MG63 (cell line): ENCODE measurements at regions not wholly inside any gene's neighbourhood (a gene's known extent, or its start where the extent isn't known, plus 50 kb on each side); places are given as distances from the start of the nearest gene placed in this dataset.
"Not testable (repeated sequence)": the region's sequence is repeated elsewhere in the genome, so short reads cannot be mapped to it uniquely, and the experiment has no call there.

ENCODE experiments used
- DNase-seq: peaks from one replicate; pipeline ENCODE4 v3.0.0-alpha.2; 2020
- H3K27me3 ChIP-seq: fragments of 250-450 bp; sonication (Bioruptor Pico); 2 replicates; pipeline ENCODE4 v1.5.1; 2020; ENCODE audit warnings: mild to moderate bottlenecking, moderate library complexity
- H3K36me3 ChIP-seq: fragments of 250-450 bp; sonication (Bioruptor Pico); 2 replicates; pipeline ENCODE4 v1.5.1; 2020; ENCODE audit warnings: mild to moderate bottlenecking, moderate library complexity
- H3K4me3 ChIP-seq: fragments of 250-450 bp; sonication (Bioruptor Pico); 2 replicates; pipeline ENCODE4 v1.5.1; 2020; ENCODE audit warnings: mild to moderate bottlenecking, moderate library complexity
- H3K9me3 ChIP-seq: fragments of 250-450 bp; sonication (Bioruptor Pico); 2 replicates; pipeline ENCODE4 v1.5.1; 2020; ENCODE audit warnings: mild to moderate bottlenecking, moderate library complexity

DNA sequence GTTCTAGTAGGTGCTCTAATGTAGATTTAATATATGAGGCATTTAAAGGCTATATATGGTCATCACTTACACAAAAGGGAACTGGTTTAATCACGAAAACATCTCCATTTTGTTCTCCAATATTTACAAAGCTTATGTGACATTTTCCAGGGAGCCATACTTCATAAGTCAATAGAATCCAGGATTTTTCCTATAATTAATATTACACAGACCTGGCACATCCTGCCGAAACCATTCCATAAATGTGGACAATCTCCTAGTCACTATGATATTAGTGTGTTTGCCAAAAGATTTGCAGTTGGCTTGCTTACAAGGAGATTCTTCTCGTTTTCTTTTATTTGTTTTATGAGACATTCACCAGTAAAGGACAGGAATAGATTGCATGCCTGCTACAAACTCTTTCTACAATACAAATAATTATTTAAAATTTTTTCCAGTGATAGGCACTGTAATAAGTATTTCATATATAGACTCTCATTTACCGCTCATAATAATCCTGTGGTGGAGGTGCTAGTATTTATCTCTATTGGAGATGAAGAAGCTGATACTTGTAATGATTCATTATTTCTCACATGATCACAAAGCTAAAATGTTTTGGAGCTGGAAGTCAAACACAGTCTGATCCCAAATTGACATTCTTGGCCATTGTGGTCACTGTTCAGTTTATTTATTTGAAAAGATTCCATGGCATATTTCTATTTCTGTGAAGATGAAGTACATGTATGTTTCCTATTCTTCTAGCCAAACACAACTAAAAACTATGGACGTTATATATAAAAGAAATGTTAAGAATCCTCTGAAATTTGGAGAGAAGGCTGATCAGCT is 597.0 kb downstream of the HTR1B start:
- no peaks in the 10 kb centered on the region for H3K36me3 ChIP-seq
- H3K4me3 ChIP-seq: no peak overlapping the region
- DNase-seq: no peak
- H3K9me3 ChIP-seq: 0 out of 2 replicates have a peak, but pooled peaks cover 2% of the 10 kb centered on the region
- no peaks in the 10 kb centered on the region for H3K27me3 ChIP-seq

DNA sequence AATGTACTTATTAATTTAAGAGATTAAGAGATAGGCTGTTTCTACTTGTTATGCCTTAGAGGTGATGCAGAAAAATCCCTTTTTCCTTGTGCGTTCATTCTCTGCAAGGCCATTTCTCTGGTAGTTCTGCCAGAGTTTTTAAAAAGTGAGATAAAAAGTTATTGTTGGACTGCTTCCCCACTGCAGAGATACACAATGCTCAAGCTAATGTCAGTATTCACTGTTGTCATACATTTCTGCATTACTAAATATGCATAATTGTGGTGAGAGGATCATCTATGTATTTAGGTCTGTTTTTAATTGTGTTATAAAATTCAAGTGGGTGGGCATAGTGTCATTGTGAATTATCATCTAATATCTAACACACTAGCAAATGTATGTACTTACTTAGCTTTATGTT is 600.4 kb downstream of the HTR1B start:
- no peak for DNase-seq
- no peak overlapping the region for H3K4me3 ChIP-seq
- no peaks in the 10 kb centered on the region for H3K36me3 ChIP-seq
- no peaks in the 10 kb centered on the region for H3K9me3 ChIP-seq
- no peaks in the 10 kb centered on the region for H3K27me3 ChIP-seq

DNA sequence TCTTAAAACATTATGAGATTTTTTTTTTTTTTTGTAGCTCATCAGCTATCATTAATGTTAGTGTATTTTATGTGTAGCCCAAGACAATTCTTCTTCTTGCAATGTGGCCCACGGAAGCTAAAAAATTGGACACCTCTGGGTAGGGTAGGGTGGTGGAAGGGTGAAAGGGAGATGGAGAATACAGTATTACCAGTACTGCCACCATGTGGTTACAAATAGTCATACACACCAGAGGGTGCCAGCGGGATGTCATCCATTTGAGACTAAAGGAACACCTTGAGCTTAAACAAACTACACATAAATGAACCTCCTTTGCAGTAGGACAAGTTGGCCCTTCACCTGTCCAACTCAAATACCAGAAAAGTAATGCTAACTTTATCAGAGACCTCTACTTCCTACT is 601.9 kb downstream of the HTR1B start:
- Histone ChIP-seq H3K27me3 (no peaks in the 10 kb centered on the region), H3K4me3 (no peak overlapping the region), H3K36me3 (no peaks in the 10 kb centered on the region), H3K9me3 (no peaks in the 10 kb centered on the region)
- no peak for DNase-seq

DNA sequence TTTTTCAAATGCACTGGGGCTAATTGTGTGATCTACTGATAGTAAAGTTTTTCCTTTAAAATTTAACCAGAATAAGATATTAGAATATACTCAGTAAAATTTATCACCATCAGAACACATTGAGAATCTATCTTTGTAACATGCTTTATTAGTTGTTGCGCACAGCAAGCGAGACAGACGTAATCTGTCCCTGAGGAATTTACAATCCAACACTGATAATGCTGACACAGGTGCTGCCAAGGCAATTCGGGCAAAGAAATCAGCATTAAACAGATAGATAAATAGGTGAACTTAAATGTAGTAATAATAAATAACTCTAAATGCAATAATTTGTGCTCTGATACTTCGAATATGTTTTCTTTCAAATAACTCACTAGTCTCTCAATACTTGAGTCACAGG is 607.2 kb downstream of the HTR1B start:
- H3K4me3 ChIP-seq: no peak overlapping the region
- H3K27me3 ChIP-seq: no peaks in the 10 kb centered on the region
- H3K9me3 ChIP-seq: no peaks in the 10 kb centered on the region
- no peak for DNase-seq
- no peaks in the 10 kb centered on the region for H3K36me3 ChIP-seq

DNA sequence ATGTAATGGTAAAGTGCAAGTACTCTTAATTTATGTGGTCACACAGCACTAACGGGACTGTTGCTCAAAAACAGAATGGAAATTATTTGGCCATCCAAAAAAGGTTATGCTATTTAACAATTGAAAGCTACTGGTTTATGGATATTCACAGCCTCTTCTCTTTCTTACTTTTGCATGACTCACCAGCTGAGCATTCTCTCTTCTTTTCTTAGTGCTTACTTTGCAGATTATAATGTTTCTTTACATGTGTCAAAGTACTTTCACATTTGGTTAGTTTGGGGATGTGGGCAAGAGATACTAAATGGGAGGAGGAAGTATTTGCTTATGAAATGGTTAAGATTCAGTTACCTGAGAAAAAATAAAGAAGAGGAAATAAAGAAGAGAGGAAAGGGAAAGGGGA is 610.5 kb downstream of the HTR1B start:
- no peaks in the 10 kb centered on the region for H3K36me3 ChIP-seq
- H3K4me3 ChIP-seq: no peak overlapping the region; the same call in 1 of the 2 replicates
- no peaks in the 10 kb centered on the region for H3K27me3 ChIP-seq
- DNase-seq: no peak
- no peaks in the 10 kb centered on the region for H3K9me3 ChIP-seq

DNA sequence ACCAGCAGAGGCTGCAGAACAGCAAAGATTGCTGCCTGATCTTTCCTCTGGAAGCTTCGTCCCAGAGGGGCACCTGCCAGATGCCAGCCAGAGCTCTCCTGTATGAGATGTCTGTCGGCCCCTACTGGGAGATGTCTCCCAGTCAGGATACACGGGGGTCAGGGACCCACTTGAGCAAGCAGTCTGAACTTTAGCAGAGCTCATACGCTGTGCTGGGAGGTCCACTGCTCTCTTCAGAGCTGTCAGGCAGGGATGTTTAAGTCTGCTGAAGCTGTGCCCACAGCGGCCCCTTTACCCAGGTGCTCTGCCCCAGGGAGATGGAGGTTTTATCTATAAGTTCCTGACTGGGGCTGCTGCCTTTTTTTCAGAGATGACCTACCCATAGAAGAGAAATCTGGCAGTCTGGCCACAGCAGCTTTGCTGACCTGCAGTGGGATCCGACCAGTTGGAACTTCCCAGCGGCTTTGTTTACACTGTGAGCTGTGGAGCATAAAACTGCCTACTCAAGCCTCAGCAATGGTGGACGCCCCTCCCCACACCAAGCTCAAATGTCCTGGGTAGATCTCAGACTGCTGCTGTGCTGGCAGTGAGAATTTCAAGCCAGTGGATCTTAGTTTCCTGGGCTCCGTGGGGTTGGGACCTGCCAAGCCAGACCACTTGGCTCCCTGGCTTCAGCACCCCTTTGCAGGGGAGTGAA is 613.9 kb downstream of the HTR1B start:
- H3K9me3 ChIP-seq, H3K36me3 ChIP-seq, H3K4me3 ChIP-seq, H3K27me3 ChIP-seq: not testable (repeated sequence)
- peak; percentile 62 for DNase-seq

DNA sequence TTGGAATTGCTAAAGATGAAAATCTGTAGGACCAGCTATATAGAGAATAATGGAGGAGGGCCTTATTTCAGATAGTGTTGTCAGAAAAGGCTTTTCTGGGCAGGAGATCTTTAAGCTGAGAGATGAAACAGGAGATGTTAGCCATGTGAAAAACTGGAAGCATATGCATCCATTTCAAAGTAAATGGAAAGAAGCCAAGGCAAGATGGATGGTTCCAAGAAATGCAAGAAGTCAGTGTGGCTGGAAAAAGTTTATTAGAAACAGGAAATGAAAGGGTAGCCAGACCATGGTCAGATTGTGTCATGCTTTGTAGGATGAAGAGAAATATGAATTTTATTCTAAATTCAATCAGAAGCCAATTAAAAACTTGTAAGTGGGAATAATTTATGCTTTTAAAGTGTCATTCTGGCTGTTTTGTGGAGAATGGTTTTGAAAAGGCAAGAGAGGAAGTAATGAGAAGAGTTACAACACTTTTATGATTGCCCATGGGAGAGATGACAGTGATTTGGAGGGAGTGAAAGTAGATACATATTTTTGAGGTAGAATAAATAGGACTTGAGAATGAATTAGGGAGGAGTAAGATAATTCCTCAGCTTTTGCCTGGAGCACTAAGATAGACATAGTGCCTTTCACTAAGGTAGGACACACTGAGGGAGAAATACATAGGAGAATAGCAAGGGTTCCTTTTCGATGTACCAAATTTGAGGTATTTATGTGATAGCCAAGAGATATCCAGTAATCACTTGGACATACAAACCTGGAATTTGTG is 620.1 kb downstream of the HTR1B start:
- Histone ChIP-seq H3K4me3 (no peak overlapping the region), H3K27me3 (no peaks in the 10 kb centered on the region), H3K9me3 (no peaks in the 10 kb centered on the region), H3K36me3 (no peaks in the 10 kb centered on the region)
- DNase-seq: no peak

DNA sequence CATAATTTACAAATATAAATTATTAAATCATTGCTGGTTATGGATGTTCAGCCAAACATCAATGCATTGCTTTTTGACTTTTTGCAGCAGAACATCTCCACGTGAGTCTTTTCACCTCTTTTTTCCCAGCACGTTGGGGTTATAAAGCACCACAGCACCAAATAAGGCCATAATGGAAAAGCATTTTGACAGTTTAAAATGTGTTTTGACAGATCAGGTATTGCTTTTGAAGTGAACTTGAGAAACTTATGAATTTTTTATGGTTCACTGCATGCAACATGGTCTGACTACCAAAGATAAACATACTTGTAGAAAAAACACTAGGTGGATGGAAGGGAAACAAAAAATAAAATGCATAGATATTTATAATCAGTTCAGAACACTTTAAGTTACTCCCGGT is 622.4 kb downstream of the HTR1B start:
- no peak for DNase-seq
- H3K27me3 ChIP-seq: no peaks in the 10 kb centered on the region
- no peaks in the 10 kb centered on the region for H3K36me3 ChIP-seq
- no peak overlapping the region for H3K4me3 ChIP-seq
- H3K9me3 ChIP-seq: no peaks in the 10 kb centered on the region

DNA sequence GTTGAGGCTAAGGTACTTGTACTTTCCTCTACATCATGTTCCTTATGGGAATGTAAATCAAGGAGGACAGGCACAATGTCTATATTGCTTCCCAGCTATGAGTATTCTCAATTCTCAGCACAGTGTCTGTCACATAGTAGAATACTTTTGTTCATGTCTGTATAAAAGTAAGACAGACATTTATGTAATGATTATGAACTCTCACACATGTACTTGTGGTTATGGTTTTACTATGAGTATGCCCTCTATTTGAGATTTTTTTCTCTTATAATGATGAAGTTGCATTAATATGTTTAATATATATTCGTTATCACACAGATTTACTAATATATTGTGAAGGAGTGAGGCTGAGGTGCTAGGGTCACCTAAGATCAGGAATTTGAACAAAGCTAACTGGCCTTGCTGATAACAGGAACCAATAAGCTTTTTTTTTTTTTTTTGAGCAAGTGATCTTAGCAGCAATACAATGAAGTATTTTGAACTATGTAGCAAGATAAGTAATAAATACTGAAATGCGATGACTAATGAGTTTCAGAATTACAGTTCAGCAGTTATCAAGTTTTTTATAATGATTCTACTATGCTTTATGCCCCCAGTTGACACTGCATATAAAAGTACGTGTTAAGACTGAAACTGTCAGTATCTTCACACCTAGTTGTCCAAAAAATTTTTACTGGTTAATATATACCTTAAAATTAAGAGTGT is 623.1 kb downstream of the HTR1B start:
- no peak for DNase-seq
- Histone ChIP-seq H3K4me3 (no peak overlapping the region), H3K36me3 (no peaks in the 10 kb centered on the region), H3K27me3 (no peaks in the 10 kb centered on the region), H3K9me3 (no peaks in the 10 kb centered on the region)

DNA sequence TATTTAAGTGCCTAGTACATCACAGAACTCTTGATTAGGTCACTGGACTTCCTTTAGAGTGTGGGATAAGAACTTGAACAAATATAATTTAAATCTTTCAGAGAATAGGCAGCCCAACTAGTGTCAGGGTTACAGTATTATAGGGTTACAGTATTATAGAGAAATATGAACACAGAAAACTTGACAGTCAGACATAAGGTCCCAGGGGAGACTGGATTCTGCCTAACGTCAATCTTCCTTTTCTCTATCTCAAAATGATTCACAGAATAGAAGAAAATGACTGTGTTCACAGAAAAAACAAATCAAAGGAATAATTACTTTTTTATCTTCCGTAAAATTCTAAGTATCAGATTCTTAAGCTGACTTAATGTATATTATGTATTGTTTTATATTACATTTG is 623.8 kb downstream of the HTR1B start:
- DNase-seq: no peak
- H3K4me3 ChIP-seq: no peak overlapping the region
- H3K27me3 ChIP-seq: no peaks in the 10 kb centered on the region
- H3K9me3 ChIP-seq: no peaks in the 10 kb centered on the region
- no peaks in the 10 kb centered on the region for H3K36me3 ChIP-seq

DNA sequence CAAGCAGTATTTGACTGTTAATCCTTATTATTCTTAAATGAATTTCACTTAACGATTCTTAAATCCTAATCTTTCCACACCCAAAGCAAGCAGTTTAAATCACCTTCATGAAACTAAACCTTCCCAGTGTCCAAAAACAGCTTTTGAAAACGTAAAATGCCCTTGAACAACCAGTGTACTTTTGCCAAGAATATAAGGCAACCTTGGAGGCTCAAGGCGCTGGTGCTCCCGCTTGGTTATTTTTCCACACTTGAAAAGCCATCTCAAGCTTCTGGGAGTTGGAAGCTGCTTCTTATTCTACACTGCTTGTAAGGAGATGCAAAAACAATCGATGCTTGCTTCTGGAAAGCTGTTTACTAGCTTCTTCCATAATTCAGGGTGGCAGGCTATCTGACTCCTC is 625.7 kb downstream of the HTR1B start:
- Histone ChIP-seq H3K36me3 (no peaks in the 10 kb centered on the region), H3K27me3 (no peaks in the 10 kb centered on the region), H3K4me3 (no peak overlapping the region), H3K9me3 (no peaks in the 10 kb centered on the region)
- no peak for DNase-seq

DNA sequence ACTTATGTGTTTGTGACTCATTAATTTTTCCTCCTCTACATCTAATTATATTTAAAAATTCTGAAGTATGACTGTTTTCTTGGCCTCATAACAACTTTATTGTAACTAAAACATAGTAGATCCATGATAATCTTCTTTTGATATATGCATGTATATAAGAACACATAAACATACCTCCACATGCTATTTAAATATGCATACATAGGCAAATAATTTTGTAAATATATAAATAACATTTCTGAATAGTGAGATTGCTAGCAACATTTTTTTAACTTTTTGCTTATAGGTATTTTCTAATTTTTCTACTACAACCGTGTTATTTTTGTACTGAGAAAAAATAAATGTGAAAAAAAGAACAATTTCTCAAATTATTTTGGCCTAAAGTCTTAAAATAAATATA is 627.6 kb downstream of the HTR1B start:
- no peak overlapping the region for H3K4me3 ChIP-seq
- DNase-seq: no peak
- no peaks in the 10 kb centered on the region for H3K27me3 ChIP-seq
- no peaks in the 10 kb centered on the region for H3K36me3 ChIP-seq
- H3K9me3 ChIP-seq: no peaks in the 10 kb centered on the region

DNA sequence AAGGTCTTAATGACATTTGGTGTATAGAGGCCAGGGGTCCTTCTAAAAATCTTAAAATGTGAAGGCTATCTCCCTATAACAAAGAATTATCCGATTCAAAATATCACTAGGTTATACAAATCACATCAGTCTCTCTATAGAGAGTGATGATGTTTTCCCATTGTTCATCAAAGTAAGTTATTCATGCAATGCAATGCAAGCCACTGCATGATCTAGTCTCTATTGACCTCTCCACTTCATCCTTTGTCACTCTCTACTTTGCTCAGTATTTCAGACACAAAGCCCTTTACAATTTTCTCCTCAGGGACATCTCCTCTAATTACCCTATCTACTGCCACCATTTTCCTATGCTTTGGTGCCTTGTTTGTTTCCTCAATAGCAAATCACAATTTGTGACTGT is 628.0 kb downstream of the HTR1B start:
- no peaks in the 10 kb centered on the region for H3K36me3 ChIP-seq
- H3K9me3 ChIP-seq: no peaks in the 10 kb centered on the region
- DNase-seq: no peak
- H3K27me3 ChIP-seq: no peaks in the 10 kb centered on the region
- no peak overlapping the region for H3K4me3 ChIP-seq

DNA sequence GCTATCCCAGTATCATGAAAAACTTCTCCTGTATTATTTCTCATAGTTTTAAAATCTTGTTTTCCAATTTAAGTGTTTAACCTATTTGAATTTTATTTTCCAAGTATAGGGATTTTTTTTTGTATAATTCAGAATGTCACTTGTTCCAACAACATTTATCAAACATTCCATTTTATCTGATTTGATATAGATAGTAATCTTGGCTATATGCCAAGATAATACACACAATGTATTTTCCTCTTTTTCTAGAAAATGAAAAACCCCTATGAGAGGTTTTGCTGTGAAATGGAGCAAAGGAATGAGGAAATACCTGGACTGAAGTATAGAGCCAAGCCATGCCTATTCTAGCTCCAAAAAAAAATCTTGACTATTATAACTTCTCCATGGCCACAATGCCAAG is 628.9 kb downstream of the HTR1B start:
- no peak for DNase-seq
- H3K4me3 ChIP-seq: no peak overlapping the region
- no peaks in the 10 kb centered on the region for H3K27me3 ChIP-seq
- H3K36me3 ChIP-seq: no peaks in the 10 kb centered on the region
- H3K9me3 ChIP-seq: no peaks in the 10 kb centered on the region

DNA sequence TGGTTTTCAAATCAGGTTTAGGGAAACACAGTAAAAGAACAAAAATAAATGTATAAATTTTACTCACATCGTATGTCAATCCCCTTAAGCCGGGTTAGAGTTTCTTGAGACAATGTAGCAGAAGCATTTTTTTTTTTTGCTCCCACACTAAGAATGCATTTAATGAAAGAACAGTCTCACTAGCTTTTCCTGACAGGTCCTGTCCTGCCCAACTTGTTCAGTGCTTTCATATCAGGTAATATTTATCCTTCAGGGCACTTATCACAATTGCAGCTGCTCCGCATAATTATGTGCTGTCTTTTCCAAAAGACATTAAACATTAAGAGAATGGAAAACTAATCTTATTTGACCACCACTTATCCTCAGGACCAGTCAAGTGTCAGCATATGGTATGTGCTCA is 632.0 kb downstream of the HTR1B start:
- Histone ChIP-seq H3K36me3 (no peaks in the 10 kb centered on the region), H3K4me3 (no peak overlapping the region), H3K27me3 (no peaks in the 10 kb centered on the region), H3K9me3 (no peaks in the 10 kb centered on the region; the same call in 1 of the 2 replicates)
- DNase-seq: no peak

DNA sequence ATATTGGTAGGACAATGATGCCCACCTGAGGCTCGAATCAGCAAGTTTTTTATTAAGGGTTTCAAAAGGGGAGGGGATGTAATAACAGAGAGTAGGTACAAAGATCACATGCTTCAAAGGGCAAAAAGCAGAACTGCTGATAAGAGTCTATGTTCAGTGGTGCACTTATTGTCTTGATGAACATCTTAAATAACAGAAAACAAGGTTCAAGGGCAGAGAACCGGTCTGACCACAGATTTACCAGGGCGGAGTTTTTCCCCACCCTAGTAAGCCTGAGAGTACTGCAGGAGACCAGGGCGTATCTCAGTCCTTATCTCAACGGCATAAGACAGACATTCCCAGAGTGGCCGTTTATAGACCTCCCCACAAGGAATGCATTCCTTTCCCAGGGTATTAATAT is 639.7 kb downstream of the HTR1B start:
- not testable (repeated sequence) for DNase-seq, H3K9me3 ChIP-seq, H3K27me3 ChIP-seq, H3K36me3 ChIP-seq, H3K4me3 ChIP-seq

DNA sequence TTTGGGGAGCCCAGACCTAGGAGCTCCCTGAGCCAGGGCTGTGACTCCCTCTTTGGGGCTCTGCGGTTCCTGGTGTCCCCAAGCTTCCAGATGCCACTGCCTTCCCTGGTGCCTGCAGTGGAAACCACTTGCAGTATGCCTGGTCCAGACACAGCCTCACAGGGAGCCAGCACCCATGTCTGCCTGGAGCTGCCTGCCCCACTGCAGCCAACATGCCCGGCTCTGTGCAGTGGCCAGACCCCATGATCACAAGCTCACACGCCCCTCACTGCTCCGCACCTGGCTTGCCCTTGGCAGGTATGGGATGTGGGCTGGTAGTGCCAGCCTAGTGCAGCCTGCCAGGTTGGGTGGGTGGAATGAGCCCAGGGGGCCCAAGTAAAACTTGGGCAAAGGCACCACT is 644.8 kb downstream of the HTR1B start:
- no peaks in the 10 kb centered on the region for H3K27me3 ChIP-seq
- H3K9me3 ChIP-seq: no peaks in the 10 kb centered on the region
- DNase-seq: no peak
- H3K36me3 ChIP-seq: no peaks in the 10 kb centered on the region
- H3K4me3 ChIP-seq: no peak overlapping the region
